K562 (cell line): ENCODE measurements at regions not wholly inside any gene's neighbourhood (a gene's known extent, or its start where the extent isn't known, plus 50 kb on each side); places are given as distances from the start of the nearest gene placed in this dataset.

Source experiments
- CBX5 ChIP-seq: IDR thresholded peaks from 2 replicates; pipeline ENCODE4 v1.6.1; 2014; ENCODE audit warnings: low read depth, borderline replicate concordance
- DPF2 ChIP-seq: fragments of 450-650 bp; IDR thresholded peaks from 2 replicates; pipeline ENCODE4 v1.6.1; 2016
- E2F1 ChIP-seq: sonication (generic); formaldehyde crosslinking; IDR thresholded peaks from 2 replicates; pipeline ENCODE4 v1.8.1; 2023; ENCODE audit warnings: mild to moderate bottlenecking, missing genetic modification reagents, moderate library complexity
- E2F4 ChIP-seq: sonication (generic); formaldehyde crosslinking; IDR thresholded peaks from 2 replicates; pipeline ENCODE4 v1.8.0; 2022; ENCODE audit warnings: mild to moderate bottlenecking, low read depth, missing genetic modification reagents
- EP300 ChIP-seq: IDR thresholded peaks from 2 replicates; pipeline ENCODE4 v1.6.1; 2012; ENCODE audit warnings: low read length, improper control_type of control experiment
- EZH2 ChIP-seq: IDR thresholded peaks from 2 replicates; pipeline ENCODE4 v1.6.1; 2012; ENCODE audit warnings: low read depth, mild to moderate bottlenecking, inconsistent platforms, low read length, borderline replicate concordance
- IRF2 ChIP-seq: sonication (generic); formaldehyde crosslinking; IDR thresholded peaks from 2 replicates; pipeline ENCODE4 v1.8.1; 2022; ENCODE audit warnings: mild to moderate bottlenecking, missing genetic modification reagents
- MAFF ChIP-seq: IDR thresholded peaks from 2 replicates; pipeline ENCODE4 v1.6.1; 2012; ENCODE audit warnings: low read length, improper control_type of control experiment
- RBM25 ChIP-seq: fragments of 200-400 bp; formaldehyde crosslinking; IDR thresholded peaks from 2 replicates; pipeline ENCODE4 v1.6.1; 2018; ENCODE audit warnings: low read length, low read depth, moderate library complexity; ENCODE audit not compliant: severe bottlenecking
- SREBF2 ChIP-seq: sonication (generic); formaldehyde crosslinking; IDR thresholded peaks from 2 replicates; pipeline ENCODE4 v1.4.0; 2020; ENCODE audit warnings: mild to moderate bottlenecking, missing genetic modification reagents
- TRIM24 ChIP-seq, 2 experiments: fragments of 450-650 bp; IDR thresholded peaks; 2 replicates each; pipeline ENCODE4 v1.6.1; 2016
- ZNF175 ChIP-seq: fragments of 200-800 bp; sonication (Bioruptor generic); IDR thresholded peaks from 2 replicates; pipeline ENCODE4 v1.6.1; 2016; ENCODE audit warnings: low read depth, mild to moderate bottlenecking, missing genetic modification characterization, missing compliant biosample characterization
- ZNF253 ChIP-seq: fragments of 250-450 bp; sonication (Bioruptor Pico); conservative IDR thresholded peaks from 2 replicates; pipeline ENCODE4 v1.6.1; 2021; ENCODE audit warnings: mild to moderate bottlenecking
- TF ChIP-seq, protein P1 (sequence below), 3 experiments: IDR thresholded peaks in 2 of 3; conservative IDR thresholded peaks in 1 of 3; 2 replicates each; pipeline ENCODE4 v1.5.1; 2011 to 2012; ENCODE audit warnings: low read length in 3 of 3, mild to moderate bottlenecking in 3 of 3, control low read depth in 2 of 3, improper control_type of control experiment in 1 of 3, inconsistent platforms in 1 of 3, low read depth in 1 of 3, mixed read lengths in 1 of 3, moderate library complexity in 1 of 3; ENCODE audit not compliant: insufficient read depth in 2 of 3

DNA sequence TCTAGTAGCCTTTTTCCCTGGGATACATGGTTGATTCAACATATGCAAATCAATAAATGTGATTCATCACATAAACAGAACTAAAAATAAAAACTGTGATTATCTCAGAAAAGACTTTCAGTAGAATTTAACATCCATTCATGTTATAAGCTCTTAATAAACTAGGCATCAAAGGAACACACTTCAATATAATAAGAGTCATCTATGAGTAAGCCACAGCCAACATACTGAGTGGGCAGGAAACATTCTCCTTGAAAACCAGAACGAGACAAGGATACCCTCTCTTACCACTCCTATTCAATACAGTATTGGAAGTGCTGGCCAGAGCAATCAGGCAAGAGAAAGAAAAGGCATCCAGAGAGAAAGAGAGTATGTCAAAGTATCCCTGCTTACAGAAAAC is 239.9 kb downstream of the ATPSCKMT start:
- TF ChIP-seq MAFF (no peak), E2F1 (CRISPR knock-in tag) (no peak), ZNF253 (CRISPR knock-in tag) (no peak), EZH2 (no peak), DPF2 (no peak), SREBF2 (CRISPR knock-in tag) (no peak), CBX5 (no peak), EP300 (no peak), TRIM24 (IDR thresholded peaks at IDR 0.05) (no peak), ZNF175 (no peak), RBM25 (no peak), E2F4 (CRISPR knock-in tag) (no peak), IRF2 (no peak)
- TF ChIP-seq, protein P1, sequence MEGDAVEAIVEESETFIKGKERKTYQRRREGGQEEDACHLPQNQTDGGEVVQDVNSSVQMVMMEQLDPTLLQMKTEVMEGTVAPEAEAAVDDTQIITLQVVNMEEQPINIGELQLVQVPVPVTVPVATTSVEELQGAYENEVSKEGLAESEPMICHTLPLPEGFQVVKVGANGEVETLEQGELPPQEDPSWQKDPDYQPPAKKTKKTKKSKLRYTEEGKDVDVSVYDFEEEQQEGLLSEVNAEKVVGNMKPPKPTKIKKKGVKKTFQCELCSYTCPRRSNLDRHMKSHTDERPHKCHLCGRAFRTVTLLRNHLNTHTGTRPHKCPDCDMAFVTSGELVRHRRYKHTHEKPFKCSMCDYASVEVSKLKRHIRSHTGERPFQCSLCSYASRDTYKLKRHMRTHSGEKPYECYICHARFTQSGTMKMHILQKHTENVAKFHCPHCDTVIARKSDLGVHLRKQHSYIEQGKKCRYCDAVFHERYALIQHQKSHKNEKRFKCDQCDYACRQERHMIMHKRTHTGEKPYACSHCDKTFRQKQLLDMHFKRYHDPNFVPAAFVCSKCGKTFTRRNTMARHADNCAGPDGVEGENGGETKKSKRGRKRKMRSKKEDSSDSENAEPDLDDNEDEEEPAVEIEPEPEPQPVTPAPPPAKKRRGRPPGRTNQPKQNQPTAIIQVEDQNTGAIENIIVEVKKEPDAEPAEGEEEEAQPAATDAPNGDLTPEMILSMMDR (IDR thresholded peaks at IDR 0.05 in 2 of 3, conservative IDR thresholded peaks at IDR 0.05 in 1 of 3; ENCODE audit: insufficient read depth in 2 of 3, low read depth in 1 of 3, low read length in 3 of 3), result no peak
